SIG-M5 treated with dmso at 0.1 percent for 504 hours (cell line): ENCODE measurements at regions not wholly inside any gene's neighbourhood (a gene's known extent, or its start where the extent isn't known, plus 50 kb on each side); places are given as distances from the start of the nearest gene placed in this dataset.

Experiments used
- DNase-seq: peaks from one replicate; lab custom pipeline; 2025; ENCODE audit not compliant: unreplicated experiment; lab: John Stamatoyannopoulos, UW

- no peak for DNase-seq
Observed at GRCh38 chr2:52594026-52594425, 1173.6 kb upstream of the CHAC2 start.

- peak; percentile 68 for DNase-seq
Observed at GRCh38 chr2:52584071-52584470, 1183.5 kb upstream of the CHAC2 start.

- no peak for DNase-seq
Observed at GRCh38 chr2:52572469-52572894, 1195.1 kb upstream of the CHAC2 start.

- DNase-seq, result no peak
Observed at GRCh38 chr2:52571380-52572347, 1195.9 kb upstream of the CHAC2 start.

GRCh38 chr2:52570716-52571115 is 1196.9 kb upstream of the CHAC2 start:
- DNase-seq, result no peak

GRCh38 chr2:52563151-52563550 is 1204.5 kb upstream of the CHAC2 start:
- no peak for DNase-seq

- no peak for DNase-seq
Observed at GRCh38 chr2:52558265-52558664, 1209.3 kb upstream of the CHAC2 start.

- no peak for DNase-seq
Observed at GRCh38 chr2:52542297-52542696, 1225.3 kb upstream of the CHAC2 start.

- no peak for DNase-seq
Observed at GRCh38 chr2:52539026-52539970, 1228.3 kb upstream of the CHAC2 start.

- no peak for DNase-seq
Observed at GRCh38 chr2:52537588-52537987, 1230.0 kb upstream of the CHAC2 start.

GRCh38 chr2:52536929-52537460 is 1230.6 kb upstream of the CHAC2 start:
- DNase-seq, result no peak

- DNase-seq, result no peak
Observed at GRCh38 chr2:52532956-52533355, 1234.6 kb upstream of the CHAC2 start.

GRCh38 chr2:52526735-52527134 is 1240.9 kb upstream of the CHAC2 start:
- DNase-seq, result no peak

- no peak for DNase-seq
Observed at GRCh38 chr2:52520644-52521043, 1247.0 kb upstream of the CHAC2 start.

GRCh38 chr2:52518678-52519077 is 1248.9 kb upstream of the CHAC2 start:
- DNase-seq, result no peak

GRCh38 chr2:52512760-52513159 is 1254.8 kb upstream of the CHAC2 start:
- DNase-seq, result no peak

- DNase-seq, result no peak
Observed at GRCh38 chr2:52510432-52510831, 1257.2 kb upstream of the CHAC2 start.

GRCh38 chr2:52502476-52502860 is 1265.1 kb upstream of the CHAC2 start:
- no peak for DNase-seq

GRCh38 chr2:52501715-52502475 is 1265.7 kb upstream of the CHAC2 start:
- no peak for DNase-seq

GRCh38 chr2:52500561-52500960 is 1267.0 kb upstream of the CHAC2 start:
- no peak for DNase-seq
